ENCODE measurements at regions not wholly inside any gene's neighbourhood (a gene's known extent, or its start where the extent isn't known, plus 50 kb on each side); places are given as distances from the start of the nearest gene placed in this dataset.

- TF ChIP-seq POLR2A (IDR thresholded peaks at IDR 0.05) (no peak), CTCF (IDR thresholded peaks at IDR 0.05) (peak; percentile 60 to 81 (median 72)), POLR2AphosphoS5 (IDR thresholded peaks at IDR 0.05) (no peak), EP300 (IDR thresholded peaks at IDR 0.05) (no peak)
These were observed 118.5 kb downstream of the BTC start for GRCh38 chr4:74675673-74676279.

Measured in gastroesophageal sphincter (tissue), 3 donors.